Right renal pelvis (tissue), 4 donors: ENCODE measurements at regions not wholly inside any gene's neighbourhood (a gene's known extent, or its start where the extent isn't known, plus 50 kb on each side); places are given as distances from the start of the nearest gene placed in this dataset.

ENCODE experiments used
- DNase-seq, 4 donors: peaks; one replicate each; pipeline ENCODE4 v3.0.0-alpha.2; 2013; ENCODE audit warnings: low read depth in 4 of 4, low spot score in 3 of 4, missing footprints in 1 of 4

GRCh38 chr2:144713410-144713809 is 193.5 kb upstream of the ZEB2 start:
- no peak for DNase-seq

- no peak for DNase-seq
Observed at GRCh38 chr2:144712550-144712940, 192.6 kb upstream of the ZEB2 start.

- DNase-seq, result no peak
Observed at GRCh38 chr2:144711630-144712549, 192.0 kb upstream of the ZEB2 start.

- no peak for DNase-seq
Observed at GRCh38 chr2:144711084-144711483, 191.2 kb upstream of the ZEB2 start.

GRCh38 chr2:144708626-144709025 is 188.7 kb upstream of the ZEB2 start:
- no peak for DNase-seq

- no peak for DNase-seq
Observed at GRCh38 chr2:144707736-144708326, 187.9 kb upstream of the ZEB2 start.

GRCh38 chr2:144706647-144707046 is 186.7 kb upstream of the ZEB2 start:
- no peak for DNase-seq

- no peak for DNase-seq
Observed at GRCh38 chr2:144705328-144706245, 185.7 kb upstream of the ZEB2 start.

- DNase-seq, result no peak
Observed at GRCh38 chr2:144704709-144705095, 184.8 kb upstream of the ZEB2 start.

- no peak for DNase-seq
Observed at GRCh38 chr2:144703852-144704708, 184.2 kb upstream of the ZEB2 start.

GRCh38 chr2:144702051-144702450 is 182.1 kb upstream of the ZEB2 start:
- DNase-seq, result no peak

- DNase-seq, result no peak
Observed at GRCh38 chr2:144701259-144701658, 181.3 kb upstream of the ZEB2 start.

- DNase-seq, result no peak
Observed at GRCh38 chr2:144698156-144698555, 178.2 kb upstream of the ZEB2 start.

- no peak for DNase-seq
Observed at GRCh38 chr2:144695657-144696056, 175.7 kb upstream of the ZEB2 start.

- DNase-seq, result no peak
Observed at GRCh38 chr2:144694456-144694855, 174.5 kb upstream of the ZEB2 start.

GRCh38 chr2:144693179-144693578 is 173.3 kb upstream of the ZEB2 start:
- DNase-seq, result no peak

- no peak for DNase-seq
Observed at GRCh38 chr2:144692661-144693060, 172.7 kb upstream of the ZEB2 start.

- DNase-seq, result no peak
Observed at GRCh38 chr2:144690771-144691170, 170.9 kb upstream of the ZEB2 start.

- no peak for DNase-seq
Observed at GRCh38 chr2:144686518-144687215, 166.7 kb upstream of the ZEB2 start.

- DNase-seq, result no peak
Observed at GRCh38 chr2:144683966-144684365, 164.0 kb upstream of the ZEB2 start.
